ENCODE measurements at regions not wholly inside any gene's neighbourhood (a gene's known extent, or its start where the extent isn't known, plus 50 kb on each side); places are given as distances from the start of the nearest gene placed in this dataset.

DNA sequence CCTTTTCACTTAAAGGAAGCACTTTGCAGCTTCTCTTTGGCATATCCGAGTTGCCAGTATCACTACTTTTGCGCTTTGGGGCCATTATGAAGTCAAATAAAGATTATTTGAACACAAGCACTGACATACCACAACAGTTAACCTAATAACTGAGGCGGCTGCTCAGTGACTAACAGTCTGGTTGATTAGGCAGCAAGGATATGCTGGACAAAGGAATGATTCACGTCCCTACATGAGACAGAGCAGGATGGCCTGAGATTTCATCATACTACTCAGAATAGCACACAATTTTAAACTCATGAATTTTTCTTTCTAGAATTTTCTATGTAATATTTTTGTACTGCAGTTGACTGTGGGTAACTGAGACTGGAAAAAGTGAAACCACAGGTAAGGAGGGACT, 56.9 kb upstream of the E2F7 start:
- Histone ChIP-seq H3K4me3 (no peak overlapping the region), H3K27ac (peak overlapping the region; percentile 76), H3K27me3 (ENCODE audit: insufficient read depth, low read depth) (no peaks in the 10 kb centered on the region), H3F3A (ENCODE audit: insufficient read depth, low read depth) (no peaks in the 10 kb centered on the region), H3K4me1 (replicated peaks; ENCODE audit: insufficient read depth) (peaks cover 18% of the 10 kb centered on the region), H3K4me2 (peak overlapping the region; percentile 26; the same call in 1 of the 2 replicates), H3K36me3 (ENCODE audit: low read depth) (no peaks in the 10 kb centered on the region), H3K9me3 (ENCODE audit: insufficient read depth, low read depth) (no peaks in the 10 kb centered on the region), H2AFZ (0 out of 2 replicates have a peak overlapping the region, but pooled peaks have one; percentile 18), H3K9me2 (ENCODE audit: insufficient read depth) (no peaks in the 10 kb centered on the region), H3K79me2 (ENCODE audit: low read depth) (no peaks in the 10 kb centered on the region), H4K20me1 (ENCODE audit: insufficient read depth) (no peaks in the 10 kb centered on the region)
- ChIA-PET CTCF (no interaction called here), POLR2A (ENCODE audit: unreplicated experiment) (interaction anchor here (0.7 kb wide), 1 partner anchor 451 kb away, joined by 4 read pairs; no protein-coding TSS in a partner anchor)
- BruUV-seq (replicated peaks): no TSS peak
- peak; percentile 18 to 60 for DNase-seq
- intact Hi-C loops (cut with micrococcal nuclease; ENCODE audit: unreplicated experiment): no loop called here
- TF ChIP-seq, protein P1, sequence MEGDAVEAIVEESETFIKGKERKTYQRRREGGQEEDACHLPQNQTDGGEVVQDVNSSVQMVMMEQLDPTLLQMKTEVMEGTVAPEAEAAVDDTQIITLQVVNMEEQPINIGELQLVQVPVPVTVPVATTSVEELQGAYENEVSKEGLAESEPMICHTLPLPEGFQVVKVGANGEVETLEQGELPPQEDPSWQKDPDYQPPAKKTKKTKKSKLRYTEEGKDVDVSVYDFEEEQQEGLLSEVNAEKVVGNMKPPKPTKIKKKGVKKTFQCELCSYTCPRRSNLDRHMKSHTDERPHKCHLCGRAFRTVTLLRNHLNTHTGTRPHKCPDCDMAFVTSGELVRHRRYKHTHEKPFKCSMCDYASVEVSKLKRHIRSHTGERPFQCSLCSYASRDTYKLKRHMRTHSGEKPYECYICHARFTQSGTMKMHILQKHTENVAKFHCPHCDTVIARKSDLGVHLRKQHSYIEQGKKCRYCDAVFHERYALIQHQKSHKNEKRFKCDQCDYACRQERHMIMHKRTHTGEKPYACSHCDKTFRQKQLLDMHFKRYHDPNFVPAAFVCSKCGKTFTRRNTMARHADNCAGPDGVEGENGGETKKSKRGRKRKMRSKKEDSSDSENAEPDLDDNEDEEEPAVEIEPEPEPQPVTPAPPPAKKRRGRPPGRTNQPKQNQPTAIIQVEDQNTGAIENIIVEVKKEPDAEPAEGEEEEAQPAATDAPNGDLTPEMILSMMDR (conservative IDR thresholded peaks at IDR 0.05): no peak
- TF ChIP-seq EZH2 (IDR thresholded peaks at IDR 0.05; ENCODE audit: low read depth): no peak

DNA sequence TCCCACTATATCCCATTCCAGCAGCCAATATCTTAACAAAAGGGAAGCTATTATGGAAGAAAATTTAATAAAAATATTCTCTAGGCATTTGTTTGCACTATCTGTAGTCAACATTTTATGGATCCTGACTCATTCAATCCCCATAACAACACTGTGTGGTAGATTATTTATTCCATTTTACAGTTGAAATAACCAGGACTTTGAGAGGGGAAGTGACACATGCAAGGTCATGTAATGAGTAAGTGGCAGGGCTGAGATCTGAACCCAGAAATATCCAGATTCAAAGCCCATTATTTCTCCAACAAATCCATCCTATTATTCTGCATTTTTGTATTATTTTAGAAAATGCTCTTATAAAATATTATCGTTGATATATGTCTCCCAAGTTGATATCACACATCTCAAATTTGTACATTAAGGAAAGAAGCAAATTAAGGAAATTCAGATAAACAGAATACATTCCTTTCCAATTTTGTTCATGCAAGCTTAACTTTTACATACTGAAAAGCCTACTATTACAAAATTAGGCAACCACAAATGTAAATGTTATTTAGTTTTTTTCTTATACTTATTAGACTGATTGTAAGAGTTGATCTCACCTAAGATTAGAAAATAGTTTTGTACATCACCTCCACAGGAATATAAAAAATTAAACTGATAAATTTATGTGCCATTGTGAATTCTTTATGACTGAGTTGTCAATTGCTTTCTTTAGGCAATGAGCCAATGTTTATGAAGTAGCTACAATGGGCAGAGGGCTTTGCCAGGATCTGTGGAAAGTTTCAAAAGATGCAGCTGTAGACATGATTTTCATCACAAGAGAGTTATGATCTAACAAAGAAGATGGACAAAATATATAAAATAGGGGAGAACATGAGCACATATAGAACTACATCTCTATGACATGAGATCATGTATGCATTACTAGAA, 55.1 kb upstream of the E2F7 start:
- intact Hi-C loops (cut with micrococcal nuclease; ENCODE audit: unreplicated experiment): no loop called here
- Histone ChIP-seq H3K4me2 (no peak overlapping the region), H4K20me1 (ENCODE audit: insufficient read depth) (no peaks in the 10 kb centered on the region), H3K27me3 (ENCODE audit: insufficient read depth, low read depth) (no peaks in the 10 kb centered on the region), H3F3A (ENCODE audit: insufficient read depth, low read depth) (no peaks in the 10 kb centered on the region), H3K9me3 (ENCODE audit: insufficient read depth, low read depth) (no peaks in the 10 kb centered on the region), H3K4me3 (no peak overlapping the region), H3K4me1 (replicated peaks; ENCODE audit: insufficient read depth) (peaks cover 18% of the 10 kb centered on the region), H3K27ac (peak overlapping the region; percentile 34), H3K9me2 (ENCODE audit: insufficient read depth) (no peaks in the 10 kb centered on the region), H2AFZ (no peak overlapping the region), H3K79me2 (ENCODE audit: low read depth) (no peaks in the 10 kb centered on the region), H3K36me3 (ENCODE audit: low read depth) (no peaks in the 10 kb centered on the region)
- no peak for DNase-seq
- ChIA-PET CTCF (interaction anchor here (0.6 kb wide), 1 partner anchor 13 kb away, joined by 10 read pairs; no protein-coding TSS in a partner anchor), POLR2A (ENCODE audit: unreplicated experiment) (interaction anchor here (0.7 kb wide), 1 partner anchor 87 kb away, joined by 4 read pairs; no protein-coding TSS in a partner anchor)
- TF ChIP-seq EZH2 (IDR thresholded peaks at IDR 0.05; ENCODE audit: low read depth): no peak
- TF ChIP-seq, protein P1 (conservative IDR thresholded peaks at IDR 0.05): no peak
- no TSS peak for BruUV-seq (replicated peaks)

DNA sequence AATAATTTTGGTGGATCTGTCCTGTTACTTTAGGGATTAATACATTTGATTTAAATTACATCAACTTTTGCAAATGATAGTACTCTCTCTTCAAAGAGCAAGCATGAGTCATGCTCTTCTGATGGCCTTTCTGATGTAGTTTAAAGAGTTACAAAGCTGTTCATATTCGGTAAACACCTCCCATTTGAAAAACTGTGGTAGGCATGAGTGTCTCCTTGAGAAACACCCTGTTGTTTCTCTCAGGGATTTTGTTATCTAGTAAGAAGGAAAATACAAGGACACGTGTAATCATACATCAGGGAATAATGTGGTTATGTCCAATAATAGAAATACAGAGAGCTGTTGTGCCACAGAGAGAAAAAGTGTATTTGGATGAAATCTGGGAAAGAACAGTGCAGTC, 53.3 kb upstream of the E2F7 start:
- no peaks in the 10 kb centered on the region for H3K27me3 ChIP-seq (ENCODE audit: insufficient read depth, low read depth)
- ChIA-PET POLR2A (ENCODE audit: unreplicated experiment) (no interaction called here), CTCF (no interaction called here)
- H3K9me2 ChIP-seq (ENCODE audit: insufficient read depth): no peaks in the 10 kb centered on the region
- H3K79me2 ChIP-seq (ENCODE audit: low read depth): no peaks in the 10 kb centered on the region
- no TSS peak for BruUV-seq (replicated peaks)
- H3K36me3 ChIP-seq (ENCODE audit: low read depth): no peaks in the 10 kb centered on the region
- no peak overlapping the region for H3K4me2 ChIP-seq
- H3F3A ChIP-seq (ENCODE audit: insufficient read depth, low read depth): no peaks in the 10 kb centered on the region
- no peak overlapping the region for H3K27ac ChIP-seq
- no peak for DNase-seq
- intact Hi-C loops (cut with micrococcal nuclease; ENCODE audit: unreplicated experiment): no loop called here
- H2AFZ ChIP-seq: no peak overlapping the region
- H3K9me3 ChIP-seq (ENCODE audit: insufficient read depth, low read depth): no peaks in the 10 kb centered on the region
- no peak overlapping the region for H3K4me3 ChIP-seq
- TF ChIP-seq, protein P1 (conservative IDR thresholded peaks at IDR 0.05): no peak
- TF ChIP-seq EZH2 (IDR thresholded peaks at IDR 0.05; ENCODE audit: low read depth): no peak
- no peaks in the 10 kb centered on the region for H4K20me1 ChIP-seq (ENCODE audit: insufficient read depth)
- H3K4me1 ChIP-seq (replicated peaks; ENCODE audit: insufficient read depth): peaks cover 18% of the 10 kb centered on the region
